MM.1S (cell line): ENCODE measurements at regions not wholly inside any gene's neighbourhood (a gene's known extent, or its start where the extent isn't known, plus 50 kb on each side); places are given as distances from the start of the nearest gene placed in this dataset.

Source experiments
- DNase-seq: peaks from one replicate; pipeline ENCODE4 v3.0.0-alpha.2; 2015
- H2AFZ ChIP-seq: fragments of 300-600 bp; sonication (generic); 2 replicates; pipeline ENCODE4 v1.6.0; 2016; ENCODE audit warnings: antibody characterized with exemption, low read length
- H3F3A ChIP-seq: fragments of 300-600 bp; sonication (generic); 2 replicates; pipeline ENCODE4 v1.6.1; 2016; ENCODE audit warnings: mild to moderate bottlenecking, antibody characterized with exemption, low read length, moderate library complexity, mixed read lengths; ENCODE audit not compliant: insufficient read depth
- H3K27ac ChIP-seq: fragments of 300-600 bp; sonication (generic); 2 replicates; pipeline ENCODE4 v1.5.1; 2016; ENCODE audit warnings: mild to moderate bottlenecking, low read length
- H3K27me3 ChIP-seq: fragments of 300-600 bp; sonication (generic); replicated peaks from 2 replicates; pipeline ENCODE4 v1.6.0; 2016; ENCODE audit warnings: low read length; ENCODE audit not compliant: insufficient read depth
- H3K36me3 ChIP-seq: fragments of 300-600 bp; sonication (generic); replicated peaks from 2 replicates; pipeline ENCODE4 v1.6.1; 2016; ENCODE audit warnings: mild to moderate bottlenecking, low read length, mixed read lengths; ENCODE audit not compliant: insufficient read depth
- H3K4me1 ChIP-seq: fragments of 300-600 bp; sonication (generic); 2 replicates; pipeline ENCODE4 v1.6.1; 2016; ENCODE audit warnings: low read length, mixed read lengths
- H3K4me2 ChIP-seq: fragments of 300-600 bp; sonication (generic); 2 replicates; pipeline ENCODE4 v1.6.0; 2016; ENCODE audit warnings: low read depth, low read length
- H3K4me3 ChIP-seq: fragments of 300-600 bp; sonication (generic); 2 replicates; pipeline ENCODE4 v1.5.1; 2016; ENCODE audit warnings: low read length, mixed read lengths
- H3K79me2 ChIP-seq: fragments of 300-600 bp; sonication (generic); 2 replicates; pipeline ENCODE4 v1.6.1; 2016; ENCODE audit warnings: mixed run types, low read length, mixed read lengths
- H3K9ac ChIP-seq: fragments of 300-600 bp; sonication (generic); 2 replicates; pipeline ENCODE4 v1.6.1; 2016; ENCODE audit warnings: low read length, mixed read lengths
- H3K9me2 ChIP-seq: fragments of 300-600 bp; sonication (generic); replicated peaks from 2 replicates; pipeline ENCODE4 v1.6.1; 2016; ENCODE audit warnings: mild to moderate bottlenecking, low read length, mixed read lengths; ENCODE audit not compliant: insufficient read depth
- H3K9me3 ChIP-seq: fragments of 300-600 bp; sonication (generic); replicated peaks from 2 replicates; pipeline ENCODE4 v1.6.1; 2016; ENCODE audit warnings: mild to moderate bottlenecking, low read length, mixed read lengths; ENCODE audit not compliant: insufficient read depth
- H4K20me1 ChIP-seq: fragments of 300-600 bp; sonication (generic); 2 replicates; pipeline ENCODE4 v1.6.1; 2016; ENCODE audit warnings: mild to moderate bottlenecking, low read length, moderate library complexity, mixed read lengths; ENCODE audit not compliant: insufficient read depth
- CTCF ChIP-seq: fragments of 300-600 bp; sonication (generic); IDR thresholded peaks from 2 replicates; pipeline ENCODE4 v1.5.1; 2016; ENCODE audit warnings: antibody characterized with exemption, low read length, mixed read lengths
- EZH2 ChIP-seq: fragments of 300-600 bp; sonication (generic); optimal IDR thresholded peaks from 2 replicates; pipeline ENCODE3; 2017; ENCODE audit warnings: low read depth, mild to moderate bottlenecking, antibody characterized with exemption, low read length, mixed read lengths
- EZH2phosphoT487 ChIP-seq: fragments of 300-600 bp; sonication (generic); IDR thresholded peaks from 2 replicates; pipeline ENCODE4 v1.6.1; 2018; ENCODE audit warnings: antibody characterized with exemption, low read length

DNA sequence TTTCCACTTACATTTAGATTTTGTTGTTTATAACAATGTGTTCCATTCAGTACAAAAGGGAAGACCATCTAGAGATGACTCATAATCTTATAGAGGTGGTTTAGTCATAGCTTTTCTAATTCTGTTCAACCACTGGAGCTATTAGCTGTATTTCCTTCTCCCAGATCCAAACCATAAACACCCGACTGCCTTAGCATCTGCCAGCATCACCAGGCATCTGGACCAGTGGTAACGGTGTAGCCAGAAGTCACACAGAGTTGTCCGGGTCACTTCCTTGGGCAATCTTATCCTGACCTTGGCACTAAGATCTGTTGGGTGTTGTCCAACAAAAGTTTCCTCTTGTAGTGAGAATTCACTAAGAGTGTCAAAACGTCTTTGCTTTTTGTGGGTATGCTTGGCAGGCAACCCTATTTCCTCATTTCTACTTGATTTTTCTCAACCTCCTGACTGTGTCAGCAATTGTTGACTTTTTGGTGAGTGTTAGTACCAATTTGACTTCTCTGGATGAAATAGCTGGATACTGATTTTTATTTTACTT lies 372.1 kb upstream of the B3GALT2 start:
- H3F3A ChIP-seq = no peaks in the 10 kb centered on the region
- TF ChIP-seq EZH2phosphoT487 (no peak), CTCF (no peak), EZH2 (no peak)
- no peaks in the 10 kb centered on the region for H3K4me1 ChIP-seq
- no peak overlapping the region for H3K9ac ChIP-seq
- no peak overlapping the region for H3K27ac ChIP-seq
- H3K4me2 ChIP-seq = no peak overlapping the region
- H3K27me3 ChIP-seq = no peaks in the 10 kb centered on the region
- H3K9me2 ChIP-seq = no peaks in the 10 kb centered on the region
- H3K9me3 ChIP-seq = no peaks in the 10 kb centered on the region
- H3K79me2 ChIP-seq = no peaks in the 10 kb centered on the region
- H3K4me3 ChIP-seq = no peak overlapping the region
- no peaks in the 10 kb centered on the region for H3K36me3 ChIP-seq
- no peak overlapping the region for H2AFZ ChIP-seq
- no peak for DNase-seq
- no peaks in the 10 kb centered on the region for H4K20me1 ChIP-seq

GRCh38 chr1:193555662-193556441 lies 369.4 kb upstream of the B3GALT2 start:
- Histone ChIP-seq H3K27ac (no peak overlapping the region), H3K4me2 (no peak overlapping the region), H3K27me3 (no peaks in the 10 kb centered on the region), H3K4me1 (no peaks in the 10 kb centered on the region), H4K20me1 (no peaks in the 10 kb centered on the region), H3K4me3 (no peak overlapping the region), H3K9me3 (no peaks in the 10 kb centered on the region), H3K79me2 (no peaks in the 10 kb centered on the region), H3K36me3 (no peaks in the 10 kb centered on the region), H3K9ac (no peak overlapping the region), H2AFZ (no peak overlapping the region), H3K9me2 (no peaks in the 10 kb centered on the region), H3F3A (no peaks in the 10 kb centered on the region)
- no peak for DNase-seq
- TF ChIP-seq EZH2phosphoT487 (no peak), CTCF (no peak), EZH2 (no peak)

- no peaks in the 10 kb centered on the region for H3K79me2 ChIP-seq
- TF ChIP-seq CTCF (no peak), EZH2 (no peak), EZH2phosphoT487 (no peak)
- no peaks in the 10 kb centered on the region for H3K36me3 ChIP-seq
- no peak overlapping the region for H2AFZ ChIP-seq
- H3K27ac ChIP-seq = no peak overlapping the region
- H3K4me1 ChIP-seq = no peaks in the 10 kb centered on the region
- no peak overlapping the region for H3K4me2 ChIP-seq
- no peaks in the 10 kb centered on the region for H3K9me3 ChIP-seq
- H3F3A ChIP-seq = no peaks in the 10 kb centered on the region
- H3K9ac ChIP-seq = no peak overlapping the region
- no peak for DNase-seq
- no peaks in the 10 kb centered on the region for H4K20me1 ChIP-seq
- H3K9me2 ChIP-seq = no peaks in the 10 kb centered on the region
- no peak overlapping the region for H3K4me3 ChIP-seq
- no peaks in the 10 kb centered on the region for H3K27me3 ChIP-seq
Observed at GRCh38 chr1:193553564-193553963, 367.2 kb upstream of the B3GALT2 start.
